GM06990 (cell line): ENCODE measurements at regions not wholly inside any gene's neighbourhood (a gene's known extent, or its start where the extent isn't known, plus 50 kb on each side); places are given as distances from the start of the nearest gene placed in this dataset.

Experiments used
- DNase-seq: peaks from one replicate; pipeline ENCODE4 v3.0.0-alpha.2; 2011; ENCODE audit not compliant: insufficient read length; ENCODE audit errors: extremely low read depth
- H3K27me3 ChIP-seq: replicated peaks from 2 replicates; pipeline ENCODE4 v1.6.0; 2011; ENCODE audit warnings: low read length; ENCODE audit not compliant: control insufficient read depth, insufficient read depth
- H3K36me3 ChIP-seq: 2 replicates; pipeline ENCODE4 v1.5.1; 2011; ENCODE audit warnings: low read length; ENCODE audit not compliant: control insufficient read depth, insufficient read depth
- H3K4me3 ChIP-seq: replicated peaks from 2 replicates; pipeline ENCODE4 v1.5.1; 2011; ENCODE audit warnings: low read depth, mild to moderate bottlenecking, control low read depth, low read length
- CTCF ChIP-seq: IDR thresholded peaks from 2 replicates; pipeline ENCODE4 v1.5.1; 2011; ENCODE audit warnings: low read length, control low read depth, mild to moderate bottlenecking, inconsistent platforms; ENCODE audit not compliant: insufficient read depth, poor library complexity, severe bottlenecking

DNA sequence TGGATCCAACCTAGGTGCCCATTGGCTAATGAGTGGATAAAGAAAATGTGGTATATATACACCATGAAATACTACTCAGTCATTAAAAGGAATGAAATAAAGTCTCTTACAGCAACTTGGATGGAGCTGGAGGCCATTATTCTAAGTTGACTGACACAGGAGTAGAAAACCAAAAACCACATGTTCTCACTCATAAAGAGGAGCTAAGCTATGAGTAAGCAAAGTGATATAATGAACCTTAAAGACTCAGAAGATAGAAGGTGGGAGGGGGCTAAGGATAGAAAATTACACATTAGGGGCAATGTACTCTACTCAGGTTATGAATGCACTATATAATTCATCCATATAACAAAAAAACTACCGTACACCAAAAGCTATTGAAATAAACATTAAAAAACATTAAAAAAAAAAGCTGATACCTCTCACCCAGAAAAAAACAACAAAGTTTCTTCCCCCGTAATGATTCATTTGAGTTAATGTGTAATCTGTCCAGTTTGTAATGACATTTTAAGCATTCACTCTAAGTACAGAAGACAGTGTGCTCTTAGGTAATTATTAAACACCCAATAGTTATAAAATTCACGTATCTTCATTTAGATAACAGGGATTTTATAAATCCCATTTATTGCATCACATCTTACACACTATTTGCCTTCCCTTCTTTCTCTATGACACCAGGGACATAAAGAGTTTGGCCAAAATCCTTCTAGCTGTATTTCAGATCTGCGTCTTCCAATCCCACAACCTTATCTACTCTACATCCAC is 941.5 kb downstream of the CDH11 start:
- Histone ChIP-seq H3K27me3 (no peaks in the 10 kb centered on the region), H3K36me3 (no peaks in the 10 kb centered on the region), H3K4me3 (no peak overlapping the region)
- TF ChIP-seq CTCF: no peak
- DNase-seq: no peak

DNA sequence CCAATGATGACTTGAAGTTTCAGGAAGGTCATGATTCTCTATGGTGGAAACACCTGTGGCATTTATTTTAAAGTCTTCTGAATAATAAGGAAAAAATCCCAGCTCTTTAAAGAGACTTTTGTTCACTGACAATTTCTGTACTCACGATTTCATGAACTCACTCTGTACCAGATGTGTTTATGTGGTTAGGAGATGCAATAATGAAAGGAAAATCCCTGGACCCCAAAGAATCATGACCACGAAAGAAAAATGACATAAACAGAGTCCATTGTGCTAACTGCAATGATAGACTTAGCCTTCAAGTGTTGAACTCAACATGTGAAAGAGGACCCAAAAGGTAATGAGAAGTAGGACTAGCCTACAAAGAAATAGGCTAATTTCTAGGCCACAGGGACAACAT is 947.5 kb downstream of the CDH11 start:
- H3K4me3 ChIP-seq: no peak overlapping the region
- DNase-seq: no peak
- H3K27me3 ChIP-seq: no peaks in the 10 kb centered on the region
- TF ChIP-seq CTCF: no peak
- no peaks in the 10 kb centered on the region for H3K36me3 ChIP-seq

GRCh38 chr16:64172652-64173051 is 949.2 kb downstream of the CDH11 start:
- no peaks in the 10 kb centered on the region for H3K27me3 ChIP-seq
- no peak for DNase-seq
- TF ChIP-seq CTCF: no peak
- no peak overlapping the region for H3K4me3 ChIP-seq
- H3K36me3 ChIP-seq: no peaks in the 10 kb centered on the region

DNA sequence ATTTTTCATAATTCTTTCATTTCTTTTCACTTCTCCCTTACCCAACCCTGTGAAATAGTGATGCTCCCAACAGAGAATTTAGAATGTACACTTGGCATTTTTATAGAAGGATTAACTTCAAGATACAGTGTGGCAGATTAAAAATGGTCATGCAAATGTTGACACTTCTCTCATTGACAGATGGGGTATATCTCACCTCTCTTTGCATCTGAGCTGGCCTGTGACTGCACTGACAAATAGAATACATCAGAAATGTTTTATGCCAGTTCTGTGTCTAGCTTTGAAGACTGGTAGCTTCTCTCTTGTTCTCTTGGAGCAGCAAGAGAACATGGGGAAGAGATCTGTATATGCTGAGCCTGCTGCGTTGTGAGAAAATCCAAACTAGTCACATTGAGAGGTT is 949.6 kb downstream of the CDH11 start:
- TF ChIP-seq CTCF: no peak
- DNase-seq: no peak
- no peaks in the 10 kb centered on the region for H3K27me3 ChIP-seq
- H3K36me3 ChIP-seq: no peaks in the 10 kb centered on the region
- H3K4me3 ChIP-seq: no peak overlapping the region

GRCh38 chr16:64171632-64172031 is 950.2 kb downstream of the CDH11 start:
- Histone ChIP-seq H3K36me3 (no peaks in the 10 kb centered on the region), H3K4me3 (no peak overlapping the region), H3K27me3 (no peaks in the 10 kb centered on the region)
- TF ChIP-seq CTCF: no peak
- no peak for DNase-seq

- no peaks in the 10 kb centered on the region for H3K27me3 ChIP-seq
- H3K36me3 ChIP-seq: no peaks in the 10 kb centered on the region
- no peak for DNase-seq
- TF ChIP-seq CTCF: no peak
- H3K4me3 ChIP-seq: no peak overlapping the region
Measured at GRCh38 chr16:64168371-64168770, 953.5 kb downstream of the CDH11 start.
